HepG2 (cell line): ENCODE measurements at regions not wholly inside any gene's neighbourhood (a gene's known extent, or its start where the extent isn't known, plus 50 kb on each side); places are given as distances from the start of the nearest gene placed in this dataset.

Source experiments
- ATAC-seq: fragments of 200-7000 bp; cut with Tn5 transposase; 3 replicates; pipeline ENCODE4 v1.9.1; 2020; ENCODE audit warnings: mild to moderate bottlenecking, moderate library complexity
- BruUV-seq: library from RNA; stranded (reverse); fragments of 400-500 nt; replicated peaks from 2 replicates; lab custom pipeline; 2021; lab: Mats Ljungman, UMichigan
- CTCF ChIA-PET: fragments of 300-600 bp; formaldehyde crosslinking; extraction: SDS; loops from one replicate; lab custom pipeline; 2021; ENCODE audit warnings: low total read pairs, inconsistent platforms, low intra/inter-chr PET ratio; lab: Yijun Ruan, JAX
- POLR2A ChIA-PET: fragments of 350-600 bp; sonication (Branson Sonifier 250); formaldehyde crosslinking; loops from one replicate; lab custom pipeline; 2020; ENCODE audit warnings: antibody characterized with exemption, inconsistent platforms; lab: Yijun Ruan, JAX
- DNase-seq: peaks from one replicate; pipeline ENCODE4 v3.0.0-alpha.2; 2015; ENCODE audit warnings: low spot score
- FAIRE-seq: peaks from 3 replicates; lab custom pipeline; 2011; peaks lifted over from hg19 to GRCh38; lab: Jason Lieb, UNC
- H2AFZ ChIP-seq: one replicate; pipeline ENCODE4 v1.6.1; 2011; ENCODE audit warnings: low read length, inconsistent platforms
- H3K27ac ChIP-seq: fragments of 300-600 bp; 3 replicates; pipeline ENCODE4 v1.8.0; 2011; ENCODE audit warnings: mixed run types, mild to moderate bottlenecking, mixed read lengths, low read length, inconsistent platforms; ENCODE audit not compliant: insufficient read depth; ENCODE audit errors: extremely low read length
- H3K27me3 ChIP-seq, 2 experiments: fragments of 200-600 bp in 1 of 2; 2 replicates in 1 of 2; 3 replicates in 1 of 2; pipeline versions ENCODE4 v1.6.0 to v1.8.0; 2011; ENCODE audit warnings: low read length in 2 of 2, mild to moderate bottlenecking in 2 of 2, moderate library complexity in 2 of 2, inconsistent platforms in 1 of 2; ENCODE audit not compliant: insufficient read depth in 2 of 2, control insufficient read depth in 1 of 2
- H3K36me3 ChIP-seq, 2 experiments: fragments of 200-600 bp in 1 of 2; replicated peaks in 1 of 2; 2 replicates in 1 of 2; 3 replicates in 1 of 2; pipeline versions ENCODE4 v1.5.1 to v1.8.0; 2011; ENCODE audit warnings: low read length in 2 of 2, inconsistent platforms in 1 of 2; ENCODE audit not compliant: insufficient read depth in 2 of 2, control insufficient read depth in 1 of 2
- H3K4me1 ChIP-seq: 2 replicates; pipeline ENCODE4 v1.5.1; 2012; ENCODE audit warnings: low read length, inconsistent platforms; ENCODE audit not compliant: insufficient read depth
- H3K4me2 ChIP-seq: 2 replicates; pipeline ENCODE4 v1.6.0; 2011; ENCODE audit warnings: low read depth, low read length, inconsistent platforms
- H3K4me3 ChIP-seq, 3 experiments: fragments of 200-600 bp in 1 of 3; sonication (generic), shearing (Covaris generic) in 1 of 3; replicated peaks in 1 of 3; 2 replicates each; pipeline ENCODE4 v1.5.1; 2011 to 2016; ENCODE audit warnings: low read length in 3 of 3, inconsistent platforms in 2 of 3, low read depth in 2 of 3, mild to moderate bottlenecking in 2 of 3, control low read depth in 1 of 3, mixed read lengths in 1 of 3; ENCODE audit not compliant: insufficient read depth in 1 of 3
- H3K79me2 ChIP-seq: one replicate; pipeline ENCODE4 v1.6.1; 2011; ENCODE audit warnings: low read length, inconsistent platforms; ENCODE audit not compliant: insufficient read depth
- H3K9ac ChIP-seq: 2 replicates; pipeline ENCODE4 v1.6.0; 2011; ENCODE audit warnings: mild to moderate bottlenecking, low read depth, low read length, inconsistent platforms; ENCODE audit not compliant: insufficient read depth
- H3K9me3 ChIP-seq: 2 replicates; pipeline ENCODE4 v1.5.1; 2012; ENCODE audit warnings: mild to moderate bottlenecking, low read length
- H4K20me1 ChIP-seq: 2 replicates; pipeline ENCODE4 v1.6.0; 2011; ENCODE audit warnings: inconsistent platforms, mild to moderate bottlenecking, low read length, moderate library complexity; ENCODE audit not compliant: insufficient read depth
- BRD4 ChIP-seq: sonication (generic); formaldehyde crosslinking; IDR thresholded peaks from 2 replicates; pipeline ENCODE4 v1.4.0; 2020; ENCODE audit warnings: missing genetic modification reagents
- CREM ChIP-seq, 2 experiments: sonication (generic) in 1 of 2; formaldehyde crosslinking in 1 of 2; IDR thresholded peaks; 2 replicates each; pipeline versions ENCODE4 v1.4.0 to v1.6.1; 2016 to 2020; ENCODE audit warnings: antibody characterized with exemption in 1 of 2, mild to moderate bottlenecking in 1 of 2, missing genetic modification reagents in 1 of 2
- GPN1 ChIP-seq: sonication (generic); formaldehyde crosslinking; IDR thresholded peaks from 2 replicates; pipeline ENCODE4 v1.5.1; 2020; ENCODE audit warnings: missing genetic modification reagents, borderline replicate concordance
- HNRNPK ChIP-seq: fragments of 200-400 bp; formaldehyde crosslinking; IDR thresholded peaks from 2 replicates; pipeline ENCODE4 v1.6.1; 2018; ENCODE audit warnings: low read length, low read depth, moderate library complexity, mild to moderate bottlenecking; ENCODE audit not compliant: poor library complexity, severe bottlenecking
- PCBP2 ChIP-seq: fragments of 200-400 bp; formaldehyde crosslinking; optimal IDR thresholded peaks from 2 replicates; pipeline ENCODE3; 2018; ENCODE audit warnings: low read length, low read depth; ENCODE audit not compliant: poor library complexity, severe bottlenecking
- PLRG1 ChIP-seq: fragments of 450-650 bp; conservative IDR thresholded peaks from 2 replicates; pipeline ENCODE4 v1.6.1; 2016
- TAF15 ChIP-seq: fragments of 200-400 bp; formaldehyde crosslinking; IDR thresholded peaks from one replicate; pipeline ENCODE4 v1.6.1; 2018; ENCODE audit warnings: mild to moderate bottlenecking, low read depth, low read length; ENCODE audit not compliant: poor library complexity, severe bottlenecking
- TBX3 ChIP-seq: fragments of 450-650 bp; IDR thresholded peaks from 2 replicates; pipeline ENCODE4 v1.6.1; 2017; ENCODE audit warnings: antibody characterized with exemption, mild to moderate bottlenecking, inconsistent platforms, borderline replicate concordance
- ZFYVE20 ChIP-seq: sonication (generic); formaldehyde crosslinking; IDR thresholded peaks from 2 replicates; pipeline ENCODE4 v1.8.0; 2023; ENCODE audit warnings: low read depth, mild to moderate bottlenecking, moderate library complexity, missing genetic modification reagents, borderline replicate concordance
- ZNF143 ChIP-seq: sonication (generic); formaldehyde crosslinking; IDR thresholded peaks from 2 replicates; pipeline ENCODE4 v1.4.0; 2020; ENCODE audit warnings: missing genetic modification reagents
- ZNF572 ChIP-seq: sonication (generic); formaldehyde crosslinking; IDR thresholded peaks from 2 replicates; pipeline ENCODE4 v1.5.1; 2020; ENCODE audit warnings: mild to moderate bottlenecking, missing genetic modification reagents
- ZNF703 ChIP-seq: sonication (generic); formaldehyde crosslinking; IDR thresholded peaks from 2 replicates; pipeline ENCODE4 v1.5.1; 2020; ENCODE audit warnings: missing genetic modification reagents, mild to moderate bottlenecking, moderate library complexity, borderline replicate concordance
- WGBS: methylation state at CpG from one replicate; pipeline ENCODE4 v1.1.6; 2017; ENCODE audit warnings: low lambda C conversion rate; 5-methylcytosine and 5-hydroxymethylcytosine counted together
- in situ Hi-C: cut with HindIII; loops from 2 replicates; pipeline ENCODE4 v1.10.0; 2017; ENCODE audit warnings: low pct_unique_long_range_greater_than_20kb; ENCODE audit not compliant: extremely low pct_ligation_motif_present
- intact Hi-C: fragments of 100-400 bp; cut with micrococcal nuclease; formaldehyde crosslinking; loops from one replicate; pipeline ENCODE4 v1.10.0; 2022; ENCODE audit not compliant: unreplicated experiment
- TF ChIP-seq, protein P1 (sequence below): IDR thresholded peaks from 2 replicates; pipeline ENCODE4 v1.4.0; 2020; ENCODE audit warnings: mild to moderate bottlenecking, missing genetic modification reagents
- TF ChIP-seq, protein P2 (sequence below): sonication (generic); formaldehyde crosslinking; conservative IDR thresholded peaks from 2 replicates; pipeline ENCODE4 v1.5.0; 2020; ENCODE audit warnings: missing genetic modification reagents

DNA sequence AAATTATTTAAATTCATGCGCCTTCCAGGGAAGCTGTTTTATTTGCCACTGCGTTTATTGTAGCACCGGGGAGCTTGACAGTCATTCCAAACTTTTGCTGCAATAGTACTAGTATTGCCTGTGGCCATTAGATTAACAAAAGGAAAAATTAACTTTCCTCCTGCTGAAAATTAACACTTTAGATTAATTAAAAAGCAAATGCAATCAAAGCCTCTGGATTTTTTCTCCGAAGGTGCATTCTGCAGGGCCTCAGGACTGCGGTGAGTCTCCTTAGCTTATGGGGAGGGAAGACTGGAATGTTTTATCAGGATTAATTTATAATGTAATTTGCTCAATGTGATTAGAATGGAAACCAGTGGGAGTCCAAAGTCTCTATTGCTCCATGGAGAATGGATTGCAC, 456.4 kb upstream of the CFAP20DC start (continued):
- TF ChIP-seq, protein P1, sequence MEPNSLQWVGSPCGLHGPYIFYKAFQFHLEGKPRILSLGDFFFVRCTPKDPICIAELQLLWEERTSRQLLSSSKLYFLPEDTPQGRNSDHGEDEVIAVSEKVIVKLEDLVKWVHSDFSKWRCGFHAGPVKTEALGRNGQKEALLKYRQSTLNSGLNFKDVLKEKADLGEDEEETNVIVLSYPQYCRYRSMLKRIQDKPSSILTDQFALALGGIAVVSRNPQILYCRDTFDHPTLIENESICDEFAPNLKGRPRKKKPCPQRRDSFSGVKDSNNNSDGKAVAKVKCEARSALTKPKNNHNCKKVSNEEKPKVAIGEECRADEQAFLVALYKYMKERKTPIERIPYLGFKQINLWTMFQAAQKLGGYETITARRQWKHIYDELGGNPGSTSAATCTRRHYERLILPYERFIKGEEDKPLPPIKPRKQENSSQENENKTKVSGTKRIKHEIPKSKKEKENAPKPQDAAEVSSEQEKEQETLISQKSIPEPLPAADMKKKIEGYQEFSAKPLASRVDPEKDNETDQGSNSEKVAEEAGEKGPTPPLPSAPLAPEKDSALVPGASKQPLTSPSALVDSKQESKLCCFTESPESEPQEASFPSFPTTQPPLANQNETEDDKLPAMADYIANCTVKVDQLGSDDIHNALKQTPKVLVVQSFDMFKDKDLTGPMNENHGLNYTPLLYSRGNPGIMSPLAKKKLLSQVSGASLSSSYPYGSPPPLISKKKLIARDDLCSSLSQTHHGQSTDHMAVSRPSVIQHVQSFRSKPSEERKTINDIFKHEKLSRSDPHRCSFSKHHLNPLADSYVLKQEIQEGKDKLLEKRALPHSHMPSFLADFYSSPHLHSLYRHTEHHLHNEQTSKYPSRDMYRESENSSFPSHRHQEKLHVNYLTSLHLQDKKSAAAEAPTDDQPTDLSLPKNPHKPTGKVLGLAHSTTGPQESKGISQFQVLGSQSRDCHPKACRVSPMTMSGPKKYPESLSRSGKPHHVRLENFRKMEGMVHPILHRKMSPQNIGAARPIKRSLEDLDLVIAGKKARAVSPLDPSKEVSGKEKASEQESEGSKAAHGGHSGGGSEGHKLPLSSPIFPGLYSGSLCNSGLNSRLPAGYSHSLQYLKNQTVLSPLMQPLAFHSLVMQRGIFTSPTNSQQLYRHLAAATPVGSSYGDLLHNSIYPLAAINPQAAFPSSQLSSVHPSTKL, result no peak
- TF ChIP-seq CREM (IDR thresholded peaks at IDR 0.05) (no peak), CREM (CRISPR knock-in tag; IDR thresholded peaks at IDR 0.05) (no peak), ZNF703 (CRISPR knock-in tag) (no peak), GPN1 (CRISPR knock-in tag) (no peak), ZFYVE20 (CRISPR knock-in tag) (no peak), ZNF143 (CRISPR knock-in tag) (no peak), ZNF572 (no peak), PCBP2 (no peak), PLRG1 (no peak)

DNA sequence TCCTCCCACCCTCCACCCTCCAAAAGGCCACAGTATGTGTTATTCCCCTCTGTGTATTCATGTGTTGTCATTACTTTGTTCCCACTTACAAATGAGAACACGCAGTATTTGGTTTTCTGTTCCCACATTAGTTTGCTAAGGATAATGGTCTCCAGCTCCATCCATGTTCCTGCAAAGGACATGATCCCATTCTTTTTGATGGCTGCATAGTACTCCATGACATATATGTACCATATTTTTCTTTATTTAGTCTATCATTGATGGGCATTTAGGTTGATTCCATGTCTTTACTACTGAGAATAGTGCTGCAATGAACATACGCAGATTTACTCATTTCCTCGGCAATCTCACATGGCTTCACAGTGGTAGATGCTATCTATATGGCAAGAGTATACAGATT, 453.6 kb upstream of the CFAP20DC start:
- Histone ChIP-seq H3K4me2 (no peak overlapping the region), H3K79me2 (no peaks in the 10 kb centered on the region), H3K4me3 (no peak overlapping the region), H3K36me3 (no peaks in the 10 kb centered on the region), H3K4me1 (no peaks in the 10 kb centered on the region), H3K9ac (no peak overlapping the region), H3K27ac (no peak overlapping the region), H2AFZ (no peak overlapping the region), H4K20me1 (no peaks in the 10 kb centered on the region), H3K27me3 (0 out of 5 replicates have a peak, but pooled peaks cover 0 to 3% of the 10 kb centered on the region in 2 experiments), H3K9me3 (no peaks in the 10 kb centered on the region)
- no peak for ATAC-seq
- POLR2A ChIA-PET, result no interaction called here
- intact Hi-C loops, result no loop called here
- no peak for FAIRE-seq
- no TSS peak for BruUV-seq
- in situ Hi-C loops, result no loop called here
- CTCF ChIA-PET, result no interaction called here
- DNase-seq, result no peak
- WGBS, result 22% methylated on average over 3 of the region's 3 CpGs
- TF ChIP-seq TBX3, result no peak
- TF ChIP-seq BRD4, result no peak
- no peak for TF ChIP-seq HNRNPK
- no peak for TF ChIP-seq TAF15
- TF ChIP-seq, protein P2, sequence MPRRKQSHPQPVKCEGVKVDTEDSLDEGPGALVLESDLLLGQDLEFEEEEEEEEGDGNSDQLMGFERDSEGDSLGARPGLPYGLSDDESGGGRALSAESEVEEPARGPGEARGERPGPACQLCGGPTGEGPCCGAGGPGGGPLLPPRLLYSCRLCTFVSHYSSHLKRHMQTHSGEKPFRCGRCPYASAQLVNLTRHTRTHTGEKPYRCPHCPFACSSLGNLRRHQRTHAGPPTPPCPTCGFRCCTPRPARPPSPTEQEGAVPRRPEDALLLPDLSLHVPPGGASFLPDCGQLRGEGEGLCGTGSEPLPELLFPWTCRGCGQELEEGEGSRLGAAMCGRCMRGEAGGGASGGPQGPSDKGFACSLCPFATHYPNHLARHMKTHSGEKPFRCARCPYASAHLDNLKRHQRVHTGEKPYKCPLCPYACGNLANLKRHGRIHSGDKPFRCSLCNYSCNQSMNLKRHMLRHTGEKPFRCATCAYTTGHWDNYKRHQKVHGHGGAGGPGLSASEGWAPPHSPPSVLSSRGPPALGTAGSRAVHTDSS (CRISPR knock-in tag), result no peak
